HG02943 (cell line): ENCODE measurements at regions not wholly inside any gene's neighbourhood (a gene's known extent, or its start where the extent isn't known, plus 50 kb on each side); places are given as distances from the start of the nearest gene placed in this dataset.
A peak's percentile ranks its signal among the peaks of the same experiment; 100 is the strongest.

Source experiments
- ATAC-seq: cut with Tn5 transposase; IDR thresholded peaks from one replicate; pipeline ENCODE4 v1.9.1; 2021; ENCODE audit warnings: mild to moderate bottlenecking, low read depth, moderate library complexity; ENCODE audit not compliant: unreplicated experiment

DNA sequence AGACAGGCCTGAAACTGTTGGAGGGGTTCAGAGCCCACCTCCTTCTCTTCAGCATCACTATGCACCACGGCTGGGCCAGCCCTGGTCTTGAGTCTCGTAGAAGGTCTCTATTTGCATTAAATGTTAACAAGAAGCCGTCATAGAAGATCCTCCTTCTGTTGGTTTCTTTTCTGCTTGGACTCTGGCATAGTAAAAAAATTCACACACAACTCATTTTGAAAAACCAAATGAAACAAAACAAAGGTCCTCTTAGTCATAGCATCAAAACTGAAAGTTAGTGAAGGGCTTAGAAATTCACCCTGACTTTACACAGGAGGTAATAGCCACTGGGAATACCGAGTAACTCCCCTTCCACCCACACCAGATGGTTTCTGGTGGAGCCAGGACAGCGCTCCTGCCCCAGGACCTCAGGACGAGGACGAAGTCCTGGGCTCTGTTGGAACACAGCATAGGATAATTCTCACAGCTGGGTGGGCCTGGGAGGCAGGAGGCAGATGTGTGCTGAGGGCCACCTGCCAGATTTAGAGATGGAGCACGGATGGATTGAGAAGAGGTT lies 248.4 kb upstream of the KLF6 start:
- peak; percentile 89 for ATAC-seq

DNA sequence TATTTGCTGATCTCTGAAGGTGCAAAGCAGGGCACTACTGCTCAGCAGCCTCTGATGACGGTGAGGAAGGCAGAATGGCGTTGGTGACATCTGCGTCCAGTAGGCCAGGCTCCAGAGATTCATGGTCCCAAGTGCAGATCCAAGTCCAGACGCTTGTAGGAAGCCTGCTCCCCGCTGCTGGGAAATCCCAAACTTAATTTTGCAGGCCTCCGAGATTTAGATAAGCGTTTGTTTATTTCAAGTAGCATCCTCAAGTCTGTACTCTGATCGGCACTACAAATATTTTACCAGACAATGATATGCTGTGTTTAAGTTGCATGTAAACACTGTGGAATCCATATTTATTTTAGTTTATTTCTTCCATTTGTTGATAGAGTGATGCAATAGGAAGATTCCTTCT lies 244.9 kb upstream of the KLF6 start:
- no peak for ATAC-seq

GRCh38 chr10:4028854-4029583 lies 244.0 kb upstream of the KLF6 start:
- no peak for ATAC-seq

DNA sequence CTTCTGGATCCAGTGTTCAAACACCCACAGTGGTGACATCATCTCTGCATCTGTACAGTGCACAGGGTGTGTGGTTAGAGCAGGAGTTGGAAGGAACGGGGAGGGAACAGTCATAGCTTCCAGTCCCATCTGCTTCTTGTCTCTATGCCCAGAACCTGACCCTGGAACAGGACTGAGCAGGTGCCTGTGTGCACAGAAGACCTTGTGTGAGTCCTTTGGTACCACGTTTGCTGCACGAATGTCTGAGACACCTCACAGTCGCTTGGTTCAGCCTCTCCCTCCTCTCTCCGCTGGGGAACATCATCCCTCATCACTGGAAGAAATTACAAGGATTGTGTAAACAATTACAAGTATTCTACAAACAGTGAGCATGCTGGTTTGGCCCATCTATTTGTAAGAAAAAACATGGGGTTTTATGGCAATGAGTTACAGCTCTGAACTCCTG lies 243.0 kb upstream of the KLF6 start:
- ATAC-seq = no peak

- ATAC-seq = no peak
These were observed 240.3 kb upstream of the KLF6 start for GRCh38 chr10:4025339-4025738.

DNA sequence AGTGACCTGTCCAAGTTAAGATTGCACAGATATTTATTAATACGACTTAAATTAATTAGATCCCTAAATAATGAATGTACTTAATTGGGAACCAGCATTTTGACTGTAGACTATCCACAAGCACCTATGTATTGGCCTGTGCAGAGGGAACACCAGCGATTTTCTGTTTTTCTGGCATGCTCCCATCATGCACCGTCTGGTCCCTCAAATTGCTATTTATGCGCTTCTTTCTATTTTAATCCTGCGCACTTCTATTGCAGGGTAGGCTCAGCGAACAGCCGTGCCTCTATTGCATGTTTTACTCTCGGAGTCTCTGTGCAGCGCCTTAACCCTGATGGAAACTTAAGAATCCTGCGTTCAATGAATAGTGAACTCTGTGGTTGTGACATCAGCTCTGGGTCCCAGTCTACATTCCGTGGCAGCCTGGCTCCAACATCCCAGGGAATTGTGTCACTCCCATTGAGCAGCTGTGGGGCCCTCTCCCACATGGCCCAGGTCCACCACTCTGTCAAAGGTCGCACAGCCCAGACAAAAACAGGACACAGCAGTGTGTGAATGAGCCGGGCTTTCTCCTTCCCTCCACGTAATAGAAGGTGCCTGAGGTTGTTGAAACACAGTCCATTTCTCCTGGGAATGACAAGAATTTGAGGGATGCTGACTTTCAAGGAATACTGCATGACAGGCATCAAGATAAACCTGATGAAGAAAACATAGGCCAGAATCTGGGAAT lies 239.7 kb upstream of the KLF6 start:
- no peak for ATAC-seq

- no peak for ATAC-seq
These were observed 239.0 kb upstream of the KLF6 start for GRCh38 chr10:4024027-4024426.

GRCh38 chr10:4022473-4022872 lies 237.5 kb upstream of the KLF6 start:
- ATAC-seq = no peak

DNA sequence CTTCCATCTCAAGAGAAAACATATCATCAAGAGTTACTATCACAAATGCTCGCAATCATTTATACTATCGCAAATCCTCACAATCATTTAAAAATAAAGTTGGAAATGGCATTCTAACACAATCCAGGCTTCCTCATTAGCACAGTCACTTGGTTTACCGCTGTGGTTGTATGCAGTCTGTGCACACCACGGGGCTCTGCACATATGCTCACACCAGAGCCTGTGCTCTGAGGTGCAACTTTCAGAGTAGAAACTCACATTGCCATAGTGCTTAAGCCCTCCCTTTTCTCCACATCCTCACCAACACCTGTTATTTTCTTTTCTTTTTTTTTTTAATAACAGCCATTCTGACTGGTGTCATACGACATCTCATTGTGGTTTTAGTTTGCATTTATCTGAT lies 235.6 kb upstream of the KLF6 start:
- ATAC-seq = no peak

GRCh38 chr10:4018054-4018511 lies 233.1 kb upstream of the KLF6 start:
- ATAC-seq = no peak

- ATAC-seq = no peak
These were observed 232.3 kb upstream of the KLF6 start for GRCh38 chr10:4017336-4017735.

DNA sequence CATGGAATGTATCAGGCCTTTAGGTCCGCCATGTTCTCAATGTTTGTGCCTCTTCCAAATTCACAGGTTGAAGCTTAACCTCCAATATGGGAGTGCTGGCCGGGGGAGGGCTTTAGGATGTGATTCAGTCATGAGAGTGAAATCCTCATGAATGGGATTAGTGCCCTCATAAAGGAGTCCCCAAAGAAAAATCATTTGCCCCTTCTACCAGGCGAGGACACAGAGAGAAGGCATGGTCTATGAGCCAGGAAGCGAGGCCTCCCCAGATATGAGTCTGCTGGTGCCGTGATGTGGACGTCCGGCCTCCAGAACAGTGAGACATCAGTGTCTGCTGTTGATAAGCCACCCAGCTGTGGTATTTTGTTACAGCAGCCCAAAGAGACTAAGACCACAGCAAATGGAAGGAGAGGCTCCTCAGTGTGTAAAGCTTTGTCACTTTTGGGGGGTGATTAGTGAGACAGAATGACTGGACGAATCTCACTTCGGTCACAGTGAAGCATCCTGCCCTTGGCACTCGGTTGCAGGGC lies 231.3 kb upstream of the KLF6 start:
- no peak for ATAC-seq

- ATAC-seq = no peak
These were observed 228.7 kb upstream of the KLF6 start for GRCh38 chr10:4013651-4014121.

GRCh38 chr10:4012848-4013247 lies 227.8 kb upstream of the KLF6 start:
- ATAC-seq = no peak

DNA sequence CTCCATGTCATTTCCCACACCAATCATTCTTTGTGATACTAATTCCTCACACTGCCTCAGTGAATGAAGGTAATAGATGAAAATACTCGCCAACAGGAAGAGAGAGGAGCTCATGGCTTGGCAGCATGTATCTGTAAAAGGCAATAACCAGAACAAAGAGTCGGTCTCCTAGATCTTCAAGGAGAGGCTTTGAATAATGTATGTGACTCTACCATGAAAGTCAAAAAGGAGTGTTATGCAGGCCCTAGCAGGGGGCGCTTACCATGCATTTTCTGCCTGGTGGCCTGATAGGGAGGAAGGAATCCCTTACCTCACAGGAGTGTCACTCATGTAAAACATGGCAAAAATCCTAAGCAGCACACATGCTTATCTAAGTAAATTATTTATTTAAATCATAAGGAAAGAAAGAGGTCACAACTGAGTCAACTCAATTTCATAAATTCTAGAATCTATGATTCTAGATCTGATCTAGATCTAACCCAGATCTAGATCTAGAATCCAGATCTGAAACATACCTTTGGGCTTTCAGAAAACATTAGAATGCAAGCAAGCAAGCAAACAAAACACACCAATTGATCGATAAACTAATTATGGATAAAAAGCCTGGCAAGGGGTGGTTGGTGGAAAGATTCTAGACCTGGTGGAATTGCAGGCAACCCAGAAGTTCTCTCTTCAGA lies 226.3 kb upstream of the KLF6 start:
- ATAC-seq = no peak

- no peak for ATAC-seq
These were observed 223.8 kb upstream of the KLF6 start for GRCh38 chr10:4008676-4009382.

DNA sequence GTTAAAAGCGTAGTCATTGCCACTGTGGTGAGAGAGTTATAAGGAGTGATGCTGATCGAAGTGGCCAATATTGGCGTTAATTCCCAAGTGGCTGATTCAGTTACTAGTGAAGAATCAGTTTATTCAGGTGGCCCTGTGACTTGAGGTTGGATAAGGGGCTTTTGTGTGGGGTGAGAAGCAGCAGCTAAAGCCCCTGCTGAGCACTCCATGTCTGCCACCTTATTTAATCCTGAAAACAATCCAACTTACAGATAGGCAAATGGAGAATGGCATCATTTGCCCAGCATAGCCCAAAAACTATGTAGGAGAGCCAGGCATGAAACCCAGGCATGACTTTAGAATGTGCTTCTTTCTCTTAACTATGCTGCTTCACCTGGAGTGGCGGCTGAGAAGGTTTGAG lies 222.8 kb upstream of the KLF6 start:
- ATAC-seq = no peak

GRCh38 chr10:4006858-4007257 lies 221.8 kb upstream of the KLF6 start:
- ATAC-seq = no peak

GRCh38 chr10:4006051-4006450 lies 221.0 kb upstream of the KLF6 start:
- no peak for ATAC-seq

DNA sequence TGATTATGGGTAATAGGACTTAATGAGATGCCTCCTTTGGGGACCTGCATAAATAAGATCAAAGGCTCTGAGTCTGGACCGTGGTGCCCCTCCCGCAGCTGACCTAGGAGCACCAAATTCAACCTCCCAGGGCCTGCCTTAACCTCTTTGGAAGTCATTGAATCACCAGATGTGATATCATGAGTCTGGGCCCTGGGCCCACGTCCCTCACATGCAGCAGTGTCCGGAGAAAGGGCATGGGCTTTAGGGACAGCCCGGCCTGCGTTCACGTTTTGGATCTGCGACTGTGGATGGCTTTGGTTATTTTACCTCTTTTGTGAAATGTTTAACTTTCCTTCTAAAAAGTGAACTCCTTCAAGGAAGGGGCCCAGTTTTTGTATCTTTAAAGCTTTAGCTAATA lies 220.0 kb upstream of the KLF6 start:
- ATAC-seq = no peak
